NCI-H446 treated with DMSO at 0.1 percent for 48 hours (cell line): ENCODE measurements at regions not wholly inside any gene's neighbourhood (a gene's known extent, or its start where the extent isn't known, plus 50 kb on each side); places are given as distances from the start of the nearest gene placed in this dataset.
"Not testable (repeated sequence)": the region's sequence is repeated elsewhere in the genome, so short reads cannot be mapped to it uniquely, and the experiment has no call there.

Source experiments
- DNase-seq: peaks from one replicate; lab custom pipeline; 2025; lab: John Stamatoyannopoulos, UW

- not testable (repeated sequence) for DNase-seq
Measured at GRCh38 chr1:209173796-209174195, 409.7 kb upstream of the CAMK1G start.

GRCh38 chr1:209176866-209177430 lies 406.6 kb upstream of the CAMK1G start:
- no peak for DNase-seq

GRCh38 chr1:209183195-209183594 lies 400.3 kb upstream of the CAMK1G start:
- DNase-seq, result no peak

- DNase-seq, result no peak
Measured at GRCh38 chr1:209187589-209187988, 395.9 kb upstream of the CAMK1G start.

- DNase-seq, result peak; percentile 97
Measured at GRCh38 chr1:209190591-209191261, 392.8 kb upstream of the CAMK1G start.

- DNase-seq, result no peak
Measured at GRCh38 chr1:209191262-209191634, 392.3 kb upstream of the CAMK1G start.

GRCh38 chr1:209196140-209196539 lies 387.4 kb upstream of the CAMK1G start:
- DNase-seq, result no peak

- no peak for DNase-seq
Measured at GRCh38 chr1:209198961-209199750, 384.4 kb upstream of the CAMK1G start.

GRCh38 chr1:209199822-209200221 lies 383.7 kb upstream of the CAMK1G start:
- DNase-seq, result no peak

- DNase-seq, result not testable (repeated sequence)
Measured at GRCh38 chr1:209202321-209202720, 381.2 kb upstream of the CAMK1G start.

- DNase-seq, result peak; percentile 63
Measured at GRCh38 chr1:209202830-209203532, 380.5 kb upstream of the CAMK1G start.

- no peak for DNase-seq
Measured at GRCh38 chr1:209203533-209203895, 380.0 kb upstream of the CAMK1G start.

- no peak for DNase-seq
Measured at GRCh38 chr1:209205039-209205438, 378.5 kb upstream of the CAMK1G start.

- no peak for DNase-seq
Measured at GRCh38 chr1:209207126-209207700, 376.3 kb upstream of the CAMK1G start.

- DNase-seq, result peak; percentile 64
Measured at GRCh38 chr1:209207701-209208286, 375.7 kb upstream of the CAMK1G start.

- DNase-seq, result no peak
Measured at GRCh38 chr1:209208648-209209047, 374.9 kb upstream of the CAMK1G start.

- DNase-seq, result no peak
Measured at GRCh38 chr1:209213989-209214388, 369.5 kb upstream of the CAMK1G start.

- DNase-seq, result no peak
Measured at GRCh38 chr1:209215826-209216225, 367.7 kb upstream of the CAMK1G start.

GRCh38 chr1:209218113-209218512 lies 365.4 kb upstream of the CAMK1G start:
- no peak for DNase-seq

GRCh38 chr1:209218981-209219380 lies 364.5 kb upstream of the CAMK1G start:
- no peak for DNase-seq

- no peak for DNase-seq
Measured at GRCh38 chr1:209219791-209220524, 363.6 kb upstream of the CAMK1G start.
